H1 (cell line): ENCODE measurements at regions not wholly inside any gene's neighbourhood (a gene's known extent, or its start where the extent isn't known, plus 50 kb on each side); places are given as distances from the start of the nearest gene placed in this dataset.

Experiments used
- BACH1 ChIP-seq: IDR thresholded peaks from 2 replicates; pipeline ENCODE4 v1.6.1; 2012; ENCODE audit warnings: low read length, improper control_type of control experiment
- SP4 ChIP-seq: IDR thresholded peaks from 2 replicates; pipeline ENCODE4 v1.6.1; 2012; ENCODE audit warnings: low read length, inconsistent platforms
- USF2 ChIP-seq: IDR thresholded peaks from 2 replicates; pipeline ENCODE4 v1.6.1; 2011; ENCODE audit warnings: low read length, improper control_type of control experiment

GRCh38 chr1:57795886-57796285 lies 372.0 kb upstream of the DAB1 start (continued):
- TF ChIP-seq USF2 (no peak), SP4 (no peak), BACH1 (no peak)
